ENCODE measurements at regions not wholly inside any gene's neighbourhood (a gene's known extent, or its start where the extent isn't known, plus 50 kb on each side); places are given as distances from the start of the nearest gene placed in this dataset.

GRCh38 chr21:28144089-28144488 lies 848.6 kb downstream of the LTN1 start:
- DNase-seq (ENCODE audit: insufficient read length, low spot score) (no peak), FAIRE-seq (no peak)
- no peak for TF ChIP-seq CTCF (IDR thresholded peaks at IDR 0.05; ENCODE audit: insufficient read depth, missing control alignments)

- TF ChIP-seq CTCF (IDR thresholded peaks at IDR 0.05; ENCODE audit: insufficient read depth, missing control alignments): no peak
- FAIRE-seq (no peak), DNase-seq (ENCODE audit: insufficient read length, low spot score) (no peak)
Observed at GRCh38 chr21:28142697-28143096, 850.0 kb downstream of the LTN1 start.

DNA sequence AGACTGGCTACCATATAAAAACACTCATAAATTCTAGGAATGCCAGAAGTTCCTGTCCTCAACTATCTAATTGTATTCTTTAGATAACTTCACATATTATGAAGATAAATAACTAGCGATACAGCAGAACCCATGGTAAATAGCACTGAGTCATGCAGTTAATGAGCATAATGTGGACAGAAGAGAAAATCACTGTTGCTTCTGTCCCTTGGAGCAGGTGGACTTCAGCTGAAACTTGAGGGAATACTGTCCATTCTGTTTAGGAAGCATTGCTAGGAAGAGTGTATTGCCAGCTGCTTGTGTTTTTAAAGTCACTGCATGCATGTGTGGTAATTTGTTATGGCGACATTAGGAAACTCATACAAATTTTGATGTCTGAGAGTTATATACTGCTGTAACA lies 854.4 kb downstream of the LTN1 start:
- no peak for TF ChIP-seq CTCF (IDR thresholded peaks at IDR 0.05; ENCODE audit: insufficient read depth, missing control alignments)
- no peak for DNase-seq (ENCODE audit: insufficient read length, low spot score)

DNA sequence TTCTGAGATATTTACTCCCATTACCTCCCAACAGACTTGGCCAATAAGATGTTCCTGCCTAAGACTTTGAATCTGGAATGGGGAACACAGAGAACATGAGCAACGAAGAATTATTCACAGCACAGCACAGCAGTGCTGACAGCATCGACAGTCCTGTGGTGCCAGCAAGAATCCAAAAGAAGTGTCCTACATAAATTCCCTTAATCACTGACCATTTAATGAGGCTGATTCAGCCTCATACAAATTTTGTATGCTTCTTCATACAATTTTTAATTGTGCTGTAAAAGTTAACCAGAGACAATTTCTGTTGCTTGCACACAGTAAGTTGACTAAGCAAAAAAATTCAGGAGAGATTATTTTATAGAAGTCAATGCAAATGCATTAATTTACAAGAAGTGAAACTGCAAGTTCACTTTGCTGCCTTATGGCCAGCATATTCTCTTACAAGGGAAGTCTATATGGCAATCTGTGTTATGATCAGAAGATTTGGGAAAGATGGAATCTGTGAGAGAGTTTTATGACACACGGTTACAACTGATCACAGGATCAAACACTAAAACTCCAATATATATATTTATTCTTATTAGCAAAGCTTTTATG lies 855.9 kb downstream of the LTN1 start:
- DNase-seq (ENCODE audit: insufficient read length, low spot score) (no peak), FAIRE-seq (no peak)
- TF ChIP-seq CTCF (IDR thresholded peaks at IDR 0.05; ENCODE audit: insufficient read depth, missing control alignments): no peak

More for the DNA sequence above, 854.4 kb downstream of the LTN1 start:
- FAIRE-seq: no peak

DNA sequence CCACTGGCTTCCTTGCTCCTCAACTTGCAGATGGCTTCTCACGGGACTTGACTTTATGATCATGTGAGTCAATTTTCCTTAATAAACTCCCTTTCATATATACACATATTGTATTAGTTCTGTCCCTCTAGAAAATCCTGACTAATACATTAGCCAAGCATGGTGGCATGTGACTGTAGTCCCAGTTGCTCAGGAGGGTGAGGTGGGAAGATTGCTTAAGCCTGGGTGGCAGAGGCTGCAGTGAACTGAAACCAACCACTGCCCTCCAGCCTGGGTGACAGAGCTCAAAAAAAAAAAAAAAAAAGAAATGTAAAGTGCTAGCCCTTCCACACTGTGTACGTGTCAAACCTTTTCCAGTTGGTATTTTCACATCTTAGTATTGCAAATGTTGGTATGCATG lies 857.0 kb downstream of the LTN1 start:
- no peak for FAIRE-seq

DNA sequence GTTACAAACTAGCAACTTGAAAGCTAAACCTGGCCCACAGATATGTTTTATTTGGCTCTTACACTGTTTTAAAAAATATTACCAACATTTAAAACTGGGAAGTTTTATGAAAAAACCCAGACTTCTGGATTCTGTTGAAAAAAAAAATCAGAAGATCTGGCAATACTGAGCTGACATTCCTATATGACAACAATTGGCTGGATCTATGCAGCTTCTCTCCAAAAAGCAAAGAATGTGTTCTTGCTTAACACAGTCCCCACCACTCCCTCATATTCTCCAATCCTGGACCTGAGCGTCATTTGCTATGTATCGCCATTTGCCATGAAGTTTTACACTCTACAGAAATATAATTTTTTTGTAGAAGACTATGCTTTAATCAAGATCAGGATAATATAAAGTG lies 859.6 kb downstream of the LTN1 start:
- DNase-seq (ENCODE audit: insufficient read length, low spot score) (no peak), FAIRE-seq (no peak)
- no peak for TF ChIP-seq CTCF (IDR thresholded peaks at IDR 0.05; ENCODE audit: insufficient read depth, missing control alignments)

More for the DNA sequence above, 857.0 kb downstream of the LTN1 start:
- no peak for DNase-seq (ENCODE audit: insufficient read length, low spot score)
- TF ChIP-seq CTCF (IDR thresholded peaks at IDR 0.05; ENCODE audit: insufficient read depth, missing control alignments): no peak

DNA sequence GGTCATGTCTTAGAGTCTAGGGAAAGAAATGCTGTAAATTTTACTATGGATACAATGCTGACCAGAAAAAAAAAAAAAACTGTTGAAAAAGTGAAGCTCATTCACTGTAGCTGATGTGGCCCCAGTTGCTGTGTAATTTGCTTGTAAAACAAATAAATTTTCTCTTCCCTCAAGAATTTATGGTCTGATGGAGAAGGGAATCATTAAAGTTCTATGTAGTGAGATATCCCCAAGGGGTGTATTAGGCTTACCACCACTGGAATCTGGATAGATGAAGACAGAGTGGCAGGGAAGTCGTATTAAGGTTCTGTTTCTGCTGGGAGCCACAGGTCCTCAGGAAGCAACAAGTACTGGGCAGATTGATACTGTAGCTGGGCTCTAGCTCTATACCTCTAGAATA lies 860.0 kb downstream of the LTN1 start:
- no peak for FAIRE-seq
- no peak for DNase-seq (ENCODE audit: insufficient read length, low spot score)
- no peak for TF ChIP-seq CTCF (IDR thresholded peaks at IDR 0.05; ENCODE audit: insufficient read depth, missing control alignments)

Measured in D721Med (cell line).